HepG2 (cell line): ENCODE measurements at regions not wholly inside any gene's neighbourhood (a gene's known extent, or its start where the extent isn't known, plus 50 kb on each side); places are given as distances from the start of the nearest gene placed in this dataset.

Experiments
- ATF7-NPFF ChIP-seq: sonication (generic); formaldehyde crosslinking; IDR thresholded peaks from 2 replicates; pipeline ENCODE4 v1.8.1; 2023; ENCODE audit warnings: mild to moderate bottlenecking, low read depth, missing genetic modification reagents, moderate library complexity
- EHMT2 ChIP-seq: fragments of 200-600 bp; sonication (generic); IDR thresholded peaks from 2 replicates; pipeline ENCODE4 v1.7.0; 2017; ENCODE audit warnings: antibody characterized with exemption, low read depth, low read length, borderline replicate concordance
- FOXP4 ChIP-seq: sonication (generic); formaldehyde crosslinking; IDR thresholded peaks from 2 replicates; pipeline ENCODE4 v1.4.0; 2020; ENCODE audit warnings: missing genetic modification reagents
- GATAD1 ChIP-seq: IDR thresholded peaks from 2 replicates; pipeline ENCODE4 v1.6.1; 2016; ENCODE audit warnings: missing genetic modification reagents, missing compliant biosample characterization
- HDAC1 ChIP-seq: sonication (generic); formaldehyde crosslinking; IDR thresholded peaks from 2 replicates; pipeline ENCODE4 v1.5.1; 2020; ENCODE audit warnings: mild to moderate bottlenecking, missing genetic modification reagents
- HNF4A ChIP-seq: sonication (generic); formaldehyde crosslinking; IDR thresholded peaks from 2 replicates; pipeline ENCODE4 v1.4.0; 2020; ENCODE audit warnings: missing genetic modification reagents
- KDM6A ChIP-seq: IDR thresholded peaks from 2 replicates; pipeline ENCODE4 v1.6.1; 2016; ENCODE audit warnings: low read depth
- MIER3 ChIP-seq: IDR thresholded peaks from 2 replicates; pipeline ENCODE4 v1.6.1; 2016; ENCODE audit warnings: missing compliant biosample characterization, borderline replicate concordance
- MTA1 ChIP-seq: sonication (generic); formaldehyde crosslinking; IDR thresholded peaks from 2 replicates; pipeline ENCODE4 v1.4.0; 2020; ENCODE audit warnings: missing genetic modification reagents, mild to moderate bottlenecking, borderline replicate concordance
- NCOR1 ChIP-seq: fragments of 200-600 bp; sonication (generic); IDR thresholded peaks from 2 replicates; pipeline ENCODE4 v1.7.0; 2017; ENCODE audit warnings: antibody characterized with exemption, low read length, borderline replicate concordance
- PHB2 ChIP-seq: fragments of 450-650 bp; IDR thresholded peaks from 2 replicates; pipeline ENCODE4 v1.6.1; 2018; ENCODE audit not compliant: partially characterized antibody
- PRMT3 ChIP-seq: sonication (generic); formaldehyde crosslinking; IDR thresholded peaks from 2 replicates; pipeline ENCODE4 v1.8.1; 2022; ENCODE audit warnings: low read depth, mild to moderate bottlenecking, moderate library complexity, missing genetic modification reagents, borderline replicate concordance
- RBFOX2 ChIP-seq: fragments of 200-400 bp; formaldehyde crosslinking; IDR thresholded peaks from 2 replicates; pipeline ENCODE4 v1.6.1; 2017; ENCODE audit warnings: low read depth, mild to moderate bottlenecking, low read length
- SOX13 ChIP-seq, 3 experiments: fragments of 450-650 bp in 1 of 3; sonication (generic) in 1 of 3; formaldehyde crosslinking in 1 of 3; IDR thresholded peaks in 2 of 3; conservative IDR thresholded peaks in 1 of 3; 2 replicates each; pipeline versions ENCODE4 v1.5.0 to v1.6.1; 2016 to 2020; ENCODE audit warnings: antibody characterized with exemption in 1 of 3, mild to moderate bottlenecking in 1 of 3, missing compliant biosample characterization in 1 of 3, missing genetic modification reagents in 1 of 3, moderate library complexity in 1 of 3
- SRY ChIP-seq: sonication (generic); formaldehyde crosslinking; IDR thresholded peaks from 2 replicates; pipeline ENCODE4 v1.8.0; 2022; ENCODE audit warnings: mild to moderate bottlenecking, missing genetic modification reagents
- ZBTB21 ChIP-seq: sonication (generic); formaldehyde crosslinking; IDR thresholded peaks from 2 replicates; pipeline ENCODE4 v1.4.0; 2020; ENCODE audit warnings: missing genetic modification reagents
- ZBTB8A ChIP-seq: sonication (generic); formaldehyde crosslinking; IDR thresholded peaks from 2 replicates; pipeline ENCODE4 v1.4.0; 2020; ENCODE audit warnings: mild to moderate bottlenecking, low read depth, missing genetic modification reagents, borderline replicate concordance
- ZNF18 ChIP-seq: sonication (generic); formaldehyde crosslinking; IDR thresholded peaks from 2 replicates; pipeline ENCODE4 v1.8.0; 2022; ENCODE audit warnings: mild to moderate bottlenecking, missing genetic modification reagents; ENCODE audit not compliant: insufficient replicate concordance
- ZNF275 ChIP-seq: sonication (generic); formaldehyde crosslinking; IDR thresholded peaks from 2 replicates; pipeline ENCODE4 v1.8.0; 2022; ENCODE audit warnings: missing genetic modification reagents, mild to moderate bottlenecking, inconsistent platforms, borderline replicate concordance
- ZNF549 ChIP-seq: sonication (generic); formaldehyde crosslinking; IDR thresholded peaks from 2 replicates; pipeline ENCODE4 v1.5.0; 2020; ENCODE audit warnings: missing genetic modification reagents
- ZNF598 ChIP-seq: sonication (generic); formaldehyde crosslinking; IDR thresholded peaks from 2 replicates; pipeline ENCODE4 v1.5.1; 2020; ENCODE audit warnings: mild to moderate bottlenecking, missing genetic modification reagents, borderline replicate concordance
- ZNF652 ChIP-seq: IDR thresholded peaks from 2 replicates; pipeline ENCODE4 v1.6.1; 2016; ENCODE audit warnings: low read depth, borderline replicate concordance
- ZNF674 ChIP-seq: sonication (generic); formaldehyde crosslinking; IDR thresholded peaks from 2 replicates; pipeline ENCODE4 v1.5.0; 2020; ENCODE audit warnings: low read depth, mild to moderate bottlenecking, missing genetic modification reagents
- ZNF724P ChIP-seq: sonication (generic); formaldehyde crosslinking; IDR thresholded peaks from 2 replicates; pipeline ENCODE4 v1.8.0; 2022; ENCODE audit warnings: missing genetic modification reagents, borderline replicate concordance
- ZNF746 ChIP-seq: sonication (generic); formaldehyde crosslinking; IDR thresholded peaks from 2 replicates; pipeline ENCODE4 v1.8.0; 2022; ENCODE audit warnings: mild to moderate bottlenecking, missing genetic modification reagents
- ZNF772 ChIP-seq: sonication (generic); formaldehyde crosslinking; IDR thresholded peaks from 2 replicates; pipeline ENCODE4 v1.5.0; 2020; ENCODE audit warnings: mild to moderate bottlenecking, missing genetic modification reagents

- TF ChIP-seq SOX13 (IDR thresholded peaks at IDR 0.05) (no peak), SOX13 (CRISPR knock-in tag; conservative IDR thresholded peaks at IDR 0.05 in 1 of 2, IDR thresholded peaks at IDR 0.05 in 1 of 2) (0 out of 4 replicates have a peak, but pooled peaks of 1 of the 2 experiments have one; percentile 20), KDM6A (peak; percentile 43; the same call in 1 of the 2 replicates), ZBTB8A (CRISPR knock-in tag) (no peak), RBFOX2 (no peak), SRY (CRISPR knock-in tag) (no peak), HNF4A (CRISPR knock-in tag) (peak; percentile 98), ZNF746 (CRISPR knock-in tag) (no peak), MTA1 (CRISPR knock-in tag) (no peak; the same call in 1 of the 2 replicates), ZNF674 (CRISPR knock-in tag) (no peak), ZNF724P (no peak), FOXP4 (CRISPR knock-in tag) (no peak), ZNF549 (no peak), ZNF598 (no peak), EHMT2 (peak; percentile 66; the same call in 1 of the 2 replicates), MIER3 (CRISPR knock-in tag) (peak; percentile 64; the same call in 1 of the 2 replicates), ZNF772 (no peak), PRMT3 (no peak), PHB2 (no peak), ZNF18 (no peak), NCOR1 (peak; percentile 97), ATF7-NPFF (CRISPR knock-in tag) (no peak), ZNF652 (CRISPR knock-in tag) (no peak), ZNF275 (CRISPR knock-in tag) (no peak), ZBTB21 (CRISPR knock-in tag) (no peak), GATAD1 (CRISPR knock-in tag) (no peak), HDAC1 (peak; percentile 67)
Observed at GRCh38 chr10:91705948-91706670, 73.2 kb upstream of the PPP1R3C start (continued).
